ENCODE measurements at regions not wholly inside any gene's neighbourhood (a gene's known extent, or its start where the extent isn't known, plus 50 kb on each side); places are given as distances from the start of the nearest gene placed in this dataset.
A peak's percentile ranks its signal among the peaks of the same experiment; 100 is the strongest.
"Not testable (repeated sequence)": the region's sequence is repeated elsewhere in the genome, so short reads cannot be mapped to it uniquely, and the experiment has no call there.

DNA sequence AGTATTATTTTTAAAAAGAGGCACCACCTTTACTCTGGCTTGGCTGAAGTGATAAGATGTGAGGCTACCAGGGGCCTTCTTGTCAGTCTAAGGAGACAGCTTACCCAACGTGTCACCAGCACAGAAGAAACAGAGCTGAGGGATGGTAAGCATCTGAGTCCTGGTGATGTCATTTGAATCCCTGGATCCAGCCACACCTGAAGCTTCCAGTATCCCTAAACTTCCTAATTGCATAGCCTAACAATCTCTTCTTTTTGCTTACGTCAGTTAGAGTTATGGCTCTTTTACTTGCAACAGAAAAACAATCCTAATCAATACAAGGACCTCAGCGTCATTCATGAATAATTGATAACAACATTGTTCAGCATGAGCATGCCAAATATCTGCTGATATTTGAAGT is 436.6 kb downstream of the SHISA9 start:
- DNase-seq = no peak

DNA sequence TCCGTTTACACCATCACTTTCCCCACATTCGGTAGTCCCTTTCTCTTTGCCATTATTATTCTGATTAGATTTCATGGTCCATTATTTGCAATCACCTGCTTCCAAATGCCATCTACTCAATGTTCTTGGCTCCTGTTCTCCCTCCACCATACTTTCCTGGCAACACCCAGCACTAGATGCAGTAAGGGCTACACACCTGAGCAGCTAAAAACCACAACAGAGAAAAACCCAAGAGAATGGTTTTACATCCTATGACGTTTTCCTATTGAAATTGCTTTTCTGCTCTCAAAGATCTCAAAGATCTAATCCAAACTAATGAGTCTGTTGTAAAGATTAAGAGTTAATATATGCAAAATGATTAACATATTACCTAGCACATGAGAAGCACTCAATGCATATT is 441.3 kb downstream of the SHISA9 start:
- no peak for DNase-seq

DNA sequence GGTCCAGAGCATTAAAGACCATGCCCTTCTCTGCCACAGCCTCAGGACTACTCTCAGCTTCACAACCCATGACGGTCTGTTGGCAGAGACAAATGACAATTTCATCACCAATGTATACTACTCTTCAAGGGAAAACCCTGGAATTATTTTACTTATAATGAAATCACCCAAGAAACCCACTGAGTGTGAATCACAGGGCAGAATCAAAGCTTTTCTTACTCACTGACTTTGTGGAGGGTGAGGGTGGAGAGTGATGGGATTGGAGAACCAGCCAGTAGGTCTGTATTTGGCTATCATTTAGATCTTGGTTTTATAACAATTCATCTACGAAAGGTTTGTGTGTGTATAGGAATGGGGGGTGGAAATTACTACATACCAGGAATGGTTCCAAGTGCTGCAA is 442.6 kb downstream of the SHISA9 start:
- DNase-seq = no peak

DNA sequence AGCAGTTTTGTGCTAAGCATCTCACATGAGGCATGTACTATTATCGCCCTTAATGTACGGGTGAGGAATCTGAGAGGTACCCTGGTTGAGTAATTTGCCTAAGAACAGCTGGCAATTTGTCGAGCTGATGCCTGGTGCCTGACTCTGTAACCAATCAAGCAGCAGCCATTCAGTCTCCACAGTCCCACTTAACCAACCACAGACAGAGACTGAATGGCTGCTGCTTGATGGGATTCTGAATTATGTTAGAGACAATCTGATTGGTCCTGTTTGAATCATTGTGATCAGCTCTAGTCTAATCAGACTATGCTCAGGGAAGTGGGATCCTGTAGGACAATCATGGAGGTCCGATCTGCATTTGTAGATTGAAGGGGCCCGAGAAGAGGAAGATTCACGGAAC is 447.0 kb downstream of the SHISA9 start:
- no peak for DNase-seq

DNA sequence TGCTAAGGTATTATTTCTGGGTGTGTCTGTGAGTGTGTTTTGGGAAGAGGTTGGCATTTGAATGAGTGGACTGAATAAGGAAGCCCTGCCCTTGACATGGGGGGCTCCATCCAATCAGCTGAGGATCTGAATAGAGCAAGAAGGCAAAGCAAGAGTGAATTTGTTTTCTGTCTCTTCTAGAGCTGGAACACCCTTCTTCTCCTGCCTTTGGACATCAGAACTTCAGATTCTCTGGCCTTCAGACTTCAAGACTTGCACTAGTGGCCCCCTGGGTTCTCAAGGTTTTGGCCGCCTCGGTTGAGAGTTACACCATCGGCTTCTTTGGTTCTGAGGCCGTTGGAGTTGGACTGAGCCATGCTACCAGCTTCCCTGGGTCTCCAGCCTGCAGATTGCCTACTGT is 448.6 kb downstream of the SHISA9 start:
- DNase-seq = no peak

DNA sequence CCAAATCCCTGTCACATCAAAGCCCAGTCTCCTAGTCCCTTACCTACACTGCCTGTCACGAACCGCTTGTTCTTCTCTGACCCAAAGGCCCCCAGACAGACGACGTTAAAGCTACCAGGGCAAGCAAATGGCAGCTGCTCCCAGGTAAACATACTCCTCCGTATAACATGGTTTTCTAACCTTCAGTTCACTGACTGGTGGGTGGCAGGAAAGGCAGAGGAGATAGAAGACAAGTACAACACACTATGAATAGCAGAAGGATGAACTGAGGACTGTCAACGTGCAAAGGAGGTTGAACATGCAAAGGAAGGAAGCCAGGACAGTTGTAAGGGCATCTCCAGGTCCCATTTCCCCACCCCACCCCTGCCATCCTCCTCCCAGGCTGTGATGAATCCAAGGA is 449.8 kb downstream of the SHISA9 start:
- DNase-seq = peak; percentile 8

DNA sequence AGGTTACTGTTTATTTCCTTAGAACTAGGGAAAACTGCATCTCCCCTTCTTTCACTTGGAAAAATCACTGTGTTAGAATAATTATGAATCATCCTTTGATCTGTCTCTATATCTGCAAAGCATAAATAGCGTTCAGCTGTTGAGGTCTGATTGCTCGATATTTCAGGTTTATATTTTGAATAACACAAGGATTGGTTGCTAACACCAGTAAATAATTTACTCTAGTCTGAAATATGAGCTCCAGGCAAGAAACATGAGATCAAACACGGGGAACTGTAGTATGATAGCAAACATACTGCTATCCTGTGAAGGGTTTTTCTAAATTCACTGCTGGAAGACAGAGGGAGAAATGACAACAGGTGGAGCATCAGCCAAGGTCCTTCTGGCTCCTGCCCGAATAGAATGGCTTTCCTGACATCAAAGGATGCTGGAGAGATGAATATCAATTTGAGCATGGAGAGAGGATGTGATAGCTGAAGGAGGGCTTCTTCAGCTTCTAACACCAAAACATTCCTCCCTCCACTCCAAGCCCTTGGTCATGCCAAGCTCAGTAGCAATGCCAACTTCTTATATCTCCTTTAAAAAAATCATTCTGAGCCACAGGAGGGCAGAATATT is 450.3 kb downstream of the SHISA9 start:
- DNase-seq = peak; percentile 42

DNA sequence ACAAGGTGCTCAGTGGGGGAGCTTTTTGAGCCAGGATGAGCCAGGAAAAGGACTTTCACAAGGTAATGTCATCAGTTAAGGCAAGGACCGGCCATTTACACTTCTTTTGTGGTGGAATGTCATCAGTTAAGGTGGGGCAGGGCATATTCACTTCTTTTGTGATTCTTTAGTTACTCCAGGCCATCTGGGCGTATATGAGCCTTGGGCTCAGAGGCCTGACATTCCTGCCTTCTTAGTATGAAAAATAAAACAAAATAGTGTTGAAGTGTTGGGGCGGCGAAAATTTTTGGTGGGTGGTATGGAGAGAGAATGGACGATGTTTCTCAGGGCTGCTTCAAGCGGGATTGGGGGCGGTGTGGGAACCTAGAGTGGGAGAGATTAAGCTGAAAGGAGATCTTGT is 451.4 kb downstream of the SHISA9 start:
- not testable (repeated sequence) for DNase-seq

DNA sequence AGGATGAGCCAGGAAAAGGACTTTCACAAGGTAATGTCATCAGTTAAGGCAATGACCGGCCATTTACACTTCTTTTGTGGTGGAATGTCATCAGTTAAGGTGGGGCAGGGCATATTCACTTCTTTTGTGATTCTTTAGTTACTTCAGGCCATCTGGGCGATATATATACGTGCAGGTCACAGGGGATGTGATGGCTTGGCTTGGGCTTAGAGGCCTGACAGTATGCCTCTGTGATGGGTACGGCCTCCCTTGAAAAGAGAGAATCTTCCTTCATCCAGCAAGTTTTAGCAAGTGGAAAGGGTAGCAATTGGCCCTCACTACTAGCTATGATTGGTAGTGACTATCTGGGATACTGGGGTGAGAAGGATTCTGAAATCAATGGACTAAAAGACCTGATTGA is 456.4 kb downstream of the SHISA9 start:
- not testable (repeated sequence) for DNase-seq

DNA sequence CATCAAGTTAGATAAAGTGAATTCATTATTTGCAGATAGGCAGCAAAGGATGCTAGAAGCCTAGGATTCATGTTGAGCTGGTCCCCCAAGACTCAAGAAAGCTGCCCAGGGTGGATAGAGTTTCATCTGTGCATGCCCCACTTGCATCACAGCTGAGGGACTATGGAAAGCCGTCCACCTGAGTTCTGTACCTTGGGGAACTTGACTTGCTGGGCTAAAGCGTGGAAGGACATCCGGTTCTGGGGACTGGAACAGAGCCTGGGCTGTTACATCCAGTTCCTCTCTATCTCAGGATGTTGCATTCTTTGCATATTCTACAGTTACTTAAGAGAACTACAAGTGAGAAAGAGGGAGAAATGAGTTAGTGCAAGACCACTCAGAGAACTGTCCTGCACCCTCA is 458.4 kb downstream of the SHISA9 start:
- no peak for DNase-seq

DNA sequence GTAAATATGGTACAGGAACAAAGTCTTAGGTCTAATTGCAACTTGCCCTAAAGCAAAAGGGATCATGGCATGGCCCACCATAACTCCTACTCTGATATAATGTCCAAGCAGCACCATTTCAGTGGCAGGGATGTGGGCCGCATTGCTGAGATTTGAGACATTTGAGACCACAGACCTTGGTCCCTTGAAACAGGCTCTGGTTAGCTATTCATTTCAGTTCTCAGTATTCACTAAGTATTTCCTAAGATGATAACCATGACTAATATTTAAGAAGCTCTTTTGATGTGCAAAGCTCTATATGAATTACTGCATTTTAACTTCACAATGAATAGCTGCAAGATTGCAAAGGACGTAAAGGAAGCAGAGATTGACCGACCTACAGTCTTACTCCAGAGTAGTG is 471.0 kb downstream of the SHISA9 start:
- no peak for DNase-seq

DNA sequence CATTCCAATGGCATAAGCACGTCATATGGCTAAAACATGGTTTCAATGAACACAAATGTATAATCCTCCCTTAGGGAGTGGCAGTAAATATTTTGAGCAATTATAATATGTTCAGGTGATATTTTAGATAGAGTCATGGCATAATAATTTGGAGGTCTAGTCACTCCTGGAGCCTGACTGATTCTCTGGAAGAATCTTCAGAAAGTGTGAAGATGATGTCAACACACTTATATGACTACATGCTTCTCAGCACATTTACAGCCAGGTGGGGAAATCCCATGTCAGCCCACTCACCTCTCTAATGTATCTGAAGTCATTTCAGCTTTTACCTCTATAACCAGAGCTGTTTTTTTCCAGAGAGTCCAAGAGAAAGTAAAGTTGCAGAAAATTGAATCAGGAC is 474.8 kb downstream of the SHISA9 start:
- DNase-seq = no peak

DNA sequence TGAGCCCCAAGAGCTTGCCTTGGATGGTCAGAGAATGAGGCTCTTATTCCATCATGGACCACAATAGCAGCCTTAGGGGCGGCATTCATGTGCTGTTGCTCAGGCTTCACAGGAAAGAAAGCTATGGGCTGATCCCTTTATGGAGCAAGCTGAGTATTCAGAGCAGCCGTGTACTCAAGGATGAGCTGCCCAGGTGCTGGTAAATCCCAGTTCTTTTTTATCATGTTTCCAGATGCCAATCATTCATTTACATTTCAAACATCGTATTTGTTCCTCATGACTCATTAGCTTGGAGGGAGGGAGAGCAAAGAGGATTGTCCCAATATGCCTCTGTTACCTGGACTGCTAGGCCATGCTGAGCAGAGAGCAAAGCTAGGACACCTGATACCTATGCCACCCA is 475.7 kb downstream of the SHISA9 start:
- no peak for DNase-seq

DNA sequence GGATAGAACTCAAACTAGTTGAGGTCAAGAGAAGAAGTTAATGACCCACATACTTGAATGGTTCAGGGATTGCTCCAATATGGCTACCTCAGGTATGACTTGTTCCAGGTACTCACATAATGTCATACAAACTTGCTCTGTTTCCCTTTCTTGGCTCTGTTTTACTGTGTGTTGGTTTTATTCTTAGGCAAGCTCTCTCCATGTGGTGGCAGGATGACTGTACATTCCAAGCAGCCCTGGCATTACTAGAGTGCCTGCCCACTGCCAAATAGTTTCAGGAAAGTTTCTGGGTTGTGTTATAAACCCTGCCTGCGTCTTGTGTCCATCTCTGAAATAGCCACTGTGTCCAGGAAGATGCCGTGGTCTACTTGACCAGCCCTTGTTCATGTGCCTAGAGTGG is 476.8 kb downstream of the SHISA9 start:
- no peak for DNase-seq

DNA sequence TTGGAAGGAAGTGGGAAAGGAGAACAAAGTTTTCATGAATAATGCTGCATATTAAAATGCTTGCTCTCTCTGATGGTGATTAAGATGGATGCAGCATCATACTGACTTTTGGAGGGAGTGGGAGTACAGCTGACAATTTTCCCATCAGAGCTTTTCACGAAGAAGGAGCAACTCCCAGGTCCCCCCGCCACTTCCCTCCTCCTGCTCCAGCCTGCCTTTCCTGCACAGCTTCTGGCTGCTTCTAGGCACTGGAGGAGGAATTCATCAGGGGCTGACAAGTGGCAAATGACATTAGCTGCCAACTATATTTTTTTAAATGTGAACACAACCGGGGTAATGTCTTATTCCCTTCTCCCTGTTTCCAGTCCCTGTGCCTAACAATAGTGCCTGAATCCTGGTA is 477.9 kb downstream of the SHISA9 start:
- DNase-seq = no peak

DNA sequence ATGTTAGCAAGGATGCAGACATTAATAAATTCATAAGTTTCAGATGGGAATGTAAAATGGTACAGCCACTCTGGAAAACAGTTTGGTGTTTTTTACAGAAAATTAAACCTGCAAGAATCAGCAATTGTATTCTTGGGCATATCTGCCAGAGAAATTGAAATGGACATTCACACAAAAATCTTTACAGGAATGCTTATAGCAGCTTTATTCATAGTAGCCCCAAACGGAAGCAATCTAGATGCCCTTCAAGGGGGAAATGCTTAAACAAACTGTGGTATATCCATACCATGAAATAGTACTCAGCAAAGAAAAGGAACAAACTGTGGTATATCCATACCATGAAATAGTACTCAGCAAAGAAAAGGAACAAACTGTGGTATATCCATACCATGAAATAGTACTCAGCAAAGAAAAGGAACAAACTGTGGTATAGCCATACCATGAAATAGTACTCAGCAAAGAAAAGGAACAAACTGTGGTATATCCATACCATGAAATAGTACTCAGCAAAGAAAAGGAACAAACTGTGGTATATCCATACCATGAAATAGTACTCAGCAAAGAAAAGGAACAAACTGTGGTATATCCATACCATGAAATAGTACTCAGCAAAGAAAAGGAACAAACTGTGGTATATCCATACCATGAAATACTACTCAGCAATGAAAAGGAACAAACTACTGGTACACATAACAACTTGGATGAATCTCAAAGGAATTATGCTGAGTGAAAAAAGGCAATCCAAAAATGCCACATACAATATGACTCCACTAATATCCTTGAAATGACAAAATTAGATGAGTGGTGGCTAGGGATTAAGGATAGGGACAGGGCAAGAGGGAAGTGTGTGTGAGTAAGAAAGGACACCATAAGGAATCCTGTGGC is 484.0 kb downstream of the SHISA9 start:
- not testable (repeated sequence) for DNase-seq

DNA sequence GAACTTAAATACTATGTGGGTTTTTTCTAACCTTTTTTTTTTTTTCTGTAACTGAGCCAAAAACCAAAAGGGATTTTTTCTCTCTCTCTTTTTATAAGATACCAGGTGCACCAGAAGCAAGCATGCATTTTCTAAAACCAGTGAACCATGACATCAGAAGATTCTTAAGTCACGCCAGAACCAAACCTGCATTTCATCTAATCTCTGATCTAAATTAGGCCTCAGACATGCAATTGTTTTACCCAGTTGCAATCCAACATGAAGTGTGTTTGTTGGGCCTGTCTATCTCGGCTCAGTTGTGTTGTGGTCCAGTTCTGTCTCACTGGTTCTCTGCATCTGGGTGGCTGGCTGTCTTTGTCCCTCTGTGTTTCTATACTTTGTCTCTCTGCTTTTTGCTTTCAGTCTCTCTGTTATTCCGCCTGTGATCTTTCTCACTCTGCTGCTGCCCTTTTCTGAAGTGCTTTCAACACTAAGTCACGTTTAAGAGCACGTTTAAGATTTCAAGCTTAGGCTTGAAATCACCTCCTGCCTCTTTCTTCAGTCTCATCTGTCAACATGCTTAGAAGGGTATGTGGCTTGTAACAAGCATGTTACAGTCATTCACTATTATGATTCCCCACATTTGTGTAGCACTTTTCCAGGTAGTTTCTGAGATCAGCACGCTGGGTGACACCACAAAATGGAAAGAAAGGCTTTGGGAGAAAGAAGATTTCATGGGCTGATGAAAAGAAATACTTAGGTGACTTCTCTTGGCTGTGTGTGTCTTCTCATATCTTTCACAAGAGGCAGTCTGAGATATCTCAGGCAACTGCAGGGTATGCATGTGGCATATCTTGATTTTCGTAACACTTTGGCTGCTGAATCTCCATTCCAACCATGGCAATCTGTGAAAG is 488.9 kb downstream of the SHISA9 start:
- DNase-seq = no peak

DNA sequence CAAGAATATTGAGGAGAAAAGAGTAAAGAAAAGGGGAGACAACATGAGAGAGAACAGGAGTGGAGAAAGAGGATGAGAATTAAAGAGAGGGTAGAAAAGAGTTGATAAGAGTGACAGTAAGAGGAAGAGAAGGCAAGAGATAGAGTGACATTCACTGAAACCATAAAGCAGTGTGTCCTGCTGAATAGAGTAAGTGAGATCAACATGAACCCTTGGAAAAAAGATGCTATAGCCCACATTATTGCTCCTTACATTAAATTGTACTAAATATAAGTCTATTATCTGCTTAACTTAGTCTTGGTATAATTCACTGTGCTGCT is 489.5 kb downstream of the SHISA9 start:
- DNase-seq = no peak

DNA sequence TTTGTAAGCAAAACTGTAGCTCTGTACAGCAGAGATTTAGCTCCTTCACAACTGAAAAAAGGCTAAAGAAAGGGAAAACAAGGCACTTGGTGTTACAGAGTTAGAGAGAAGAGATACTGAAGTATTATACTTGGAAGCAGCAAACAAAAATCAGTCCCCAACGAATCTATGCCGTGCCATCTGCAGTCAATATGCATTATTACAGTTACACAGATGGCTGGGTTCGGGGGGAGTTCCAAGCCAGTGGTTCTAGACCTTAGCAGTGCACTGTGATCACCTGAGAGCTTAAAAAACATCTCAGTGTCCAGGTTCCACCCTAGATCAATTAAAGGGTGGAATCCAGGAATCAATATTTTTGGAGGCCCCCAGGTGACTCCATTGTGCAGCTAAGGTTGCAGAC is 489.9 kb downstream of the SHISA9 start:
- no peak for DNase-seq

DNA sequence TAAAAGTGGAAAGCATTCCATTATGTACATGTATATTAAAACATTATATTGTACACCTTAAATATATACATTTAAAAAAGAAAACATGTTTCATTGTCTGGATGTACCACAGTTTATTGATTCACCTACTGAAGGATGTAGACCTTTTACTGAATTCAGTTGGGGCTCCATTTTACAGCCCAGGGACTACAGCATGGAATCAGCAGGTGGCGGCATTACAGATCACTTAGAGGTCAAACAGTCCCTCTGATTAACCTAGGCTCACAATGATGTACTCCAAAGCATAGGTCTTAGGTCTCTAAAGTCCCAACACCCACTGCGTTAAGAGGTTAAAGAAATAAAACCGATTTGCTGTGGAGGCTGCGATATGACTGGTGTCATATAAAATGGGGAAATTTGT is 490.9 kb downstream of the SHISA9 start:
- DNase-seq = no peak

DNA sequence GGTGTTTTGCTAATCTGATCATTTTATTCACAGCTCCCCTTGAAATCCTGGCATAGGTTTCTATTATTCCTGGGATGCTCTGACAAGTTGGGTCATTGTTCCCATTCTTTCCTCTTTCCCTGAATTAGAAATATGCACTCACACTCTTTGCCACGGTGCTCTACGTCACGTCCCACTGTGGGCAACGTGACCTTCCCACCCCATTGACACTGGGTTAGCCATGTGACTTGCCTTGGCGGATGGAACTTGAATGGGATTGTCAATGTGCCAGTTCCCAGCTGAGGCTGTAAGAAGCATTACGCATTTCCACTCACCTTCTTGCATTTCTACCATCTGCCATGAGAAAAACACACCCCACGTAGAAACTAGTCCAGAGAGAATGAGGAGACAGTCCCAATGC is 492.4 kb downstream of the SHISA9 start:
- DNase-seq = no peak

DNA sequence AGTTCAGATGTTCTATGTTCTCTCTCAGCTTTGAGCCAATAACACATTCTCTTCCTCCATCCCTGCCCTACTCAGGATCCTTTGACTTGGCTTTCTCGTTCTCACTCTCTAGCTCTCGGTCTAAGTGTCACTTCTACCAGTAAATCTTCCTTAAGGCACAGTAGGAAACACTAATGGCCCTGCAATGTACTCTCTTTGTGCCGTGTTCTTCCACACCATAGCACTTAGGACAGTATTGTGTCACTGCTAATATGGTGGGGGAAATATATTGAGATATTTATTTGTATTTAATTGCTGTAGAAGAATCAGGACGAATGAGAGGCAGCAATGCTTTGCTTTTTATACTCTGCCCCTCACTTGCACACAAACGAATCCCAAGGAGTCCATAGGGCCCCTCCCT is 493.1 kb downstream of the SHISA9 start:
- no peak for DNase-seq

DNA sequence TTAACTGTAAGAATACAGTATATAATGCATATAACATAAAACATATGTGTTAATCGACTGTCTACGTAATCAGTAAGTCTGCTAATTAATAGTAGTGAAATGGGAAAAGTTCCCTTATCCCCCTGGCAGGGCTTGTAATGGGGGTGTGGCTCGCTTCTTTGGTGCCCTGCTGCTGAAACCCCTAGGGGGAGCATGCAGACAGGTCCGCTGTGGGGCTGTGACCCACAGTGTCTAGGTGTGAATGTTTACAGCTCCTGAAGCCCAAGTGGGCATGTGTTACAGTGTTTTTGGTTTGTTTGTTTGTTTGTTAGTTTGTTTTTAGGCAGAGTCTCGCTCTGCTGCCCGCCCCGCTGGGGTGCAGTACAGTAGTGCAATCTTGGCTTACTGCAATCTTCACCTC is 495.7 kb downstream of the SHISA9 start:
- DNase-seq = no peak

DNA sequence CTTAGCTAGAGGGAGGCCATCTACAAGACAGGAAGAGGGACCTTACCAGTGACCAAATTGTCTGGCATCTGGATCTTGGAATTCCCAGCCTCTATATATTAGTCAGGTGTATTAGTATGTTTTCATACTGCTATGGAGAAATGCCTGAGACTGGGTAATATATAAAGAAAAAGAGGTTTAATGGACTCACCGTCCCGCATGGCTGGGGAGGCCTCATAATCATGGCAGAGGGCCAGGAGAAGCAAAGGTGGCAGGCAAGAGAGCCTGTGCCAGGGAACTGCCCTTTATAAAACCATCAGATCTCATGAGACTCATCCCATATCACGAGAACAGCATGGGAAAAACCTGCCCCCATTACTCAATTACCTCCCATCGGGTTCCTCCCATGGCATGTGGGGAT is 500.2 kb downstream of the SHISA9 start:
- DNase-seq = no peak
